Suprapubic skin (tissue), 4 donors: ENCODE measurements at regions not wholly inside any gene's neighbourhood (a gene's known extent, or its start where the extent isn't known, plus 50 kb on each side); places are given as distances from the start of the nearest gene placed in this dataset.

ENCODE experiments used
- EP300 ChIP-seq: sonication (generic); formaldehyde crosslinking; IDR thresholded peaks from one replicate; pipeline ENCODE4 v1.6.1; 2017; ENCODE audit warnings: antibody characterized with exemption
- POLR2A ChIP-seq, 2 donors: fragments of 450-650 bp; IDR thresholded peaks; one replicate each; pipeline ENCODE4 v1.6.1; 2017; ENCODE audit warnings: antibody characterized with exemption in 2 of 2, mild to moderate bottlenecking in 2 of 2, moderate library complexity in 2 of 2
- POLR2AphosphoS5 ChIP-seq, 3 donors: sonication (generic); formaldehyde crosslinking; IDR thresholded peaks; one replicate each; pipeline ENCODE4 v1.6.1; 2017; ENCODE audit warnings: antibody characterized with exemption in 3 of 3
- TF ChIP-seq, protein P1 (sequence below), 2 donors: fragments of 200-600 bp in 1 of 2; fragments of 450-650 bp in 1 of 2; sonication (generic) in 1 of 2; IDR thresholded peaks; one replicate each; pipeline ENCODE4 v1.5.1; 2016 to 2019; ENCODE audit warnings: antibody characterized with exemption in 2 of 2, mild to moderate bottlenecking in 1 of 2, moderate library complexity in 1 of 2

DNA sequence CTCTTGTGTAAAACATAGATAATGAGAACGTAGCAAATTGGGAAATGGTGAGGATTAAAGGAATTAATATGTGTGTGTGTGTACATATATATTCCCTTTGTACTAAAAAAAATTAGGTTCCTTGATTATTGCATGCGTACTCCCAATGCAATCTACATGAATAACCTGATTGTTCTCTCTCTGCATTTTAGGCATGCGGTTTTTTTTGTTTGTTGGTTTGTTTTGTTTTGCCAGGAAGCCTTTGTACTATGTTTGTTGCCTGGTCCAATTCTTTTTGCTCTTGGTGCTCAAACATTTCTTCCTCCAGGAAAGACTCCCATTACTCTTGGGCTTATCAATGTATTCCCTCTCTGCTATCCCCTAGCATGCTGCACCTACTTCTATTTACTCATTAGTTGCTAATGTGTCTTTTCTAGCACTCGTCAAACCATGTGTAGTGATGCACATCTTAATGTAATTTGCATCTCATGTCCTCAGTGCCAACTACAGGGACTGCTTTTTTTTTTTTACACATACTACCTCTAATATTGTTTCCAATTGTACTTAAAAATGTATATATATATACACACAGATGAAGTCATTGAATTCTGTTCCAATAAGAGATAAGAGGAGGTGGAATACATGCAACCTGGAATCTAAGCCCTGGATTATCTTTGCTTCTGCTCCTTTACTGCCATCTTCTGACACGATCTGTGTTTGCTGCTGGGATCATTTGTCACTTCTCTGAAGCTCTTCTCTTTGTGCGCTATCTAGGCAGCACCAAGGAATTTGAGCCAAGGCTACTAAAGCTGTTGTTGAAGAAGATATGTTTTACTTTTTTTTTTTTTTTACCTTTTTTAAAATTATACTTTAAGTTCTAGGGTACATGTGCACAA, 197.2 kb upstream of the ANO3 start:
- TF ChIP-seq, protein P1, sequence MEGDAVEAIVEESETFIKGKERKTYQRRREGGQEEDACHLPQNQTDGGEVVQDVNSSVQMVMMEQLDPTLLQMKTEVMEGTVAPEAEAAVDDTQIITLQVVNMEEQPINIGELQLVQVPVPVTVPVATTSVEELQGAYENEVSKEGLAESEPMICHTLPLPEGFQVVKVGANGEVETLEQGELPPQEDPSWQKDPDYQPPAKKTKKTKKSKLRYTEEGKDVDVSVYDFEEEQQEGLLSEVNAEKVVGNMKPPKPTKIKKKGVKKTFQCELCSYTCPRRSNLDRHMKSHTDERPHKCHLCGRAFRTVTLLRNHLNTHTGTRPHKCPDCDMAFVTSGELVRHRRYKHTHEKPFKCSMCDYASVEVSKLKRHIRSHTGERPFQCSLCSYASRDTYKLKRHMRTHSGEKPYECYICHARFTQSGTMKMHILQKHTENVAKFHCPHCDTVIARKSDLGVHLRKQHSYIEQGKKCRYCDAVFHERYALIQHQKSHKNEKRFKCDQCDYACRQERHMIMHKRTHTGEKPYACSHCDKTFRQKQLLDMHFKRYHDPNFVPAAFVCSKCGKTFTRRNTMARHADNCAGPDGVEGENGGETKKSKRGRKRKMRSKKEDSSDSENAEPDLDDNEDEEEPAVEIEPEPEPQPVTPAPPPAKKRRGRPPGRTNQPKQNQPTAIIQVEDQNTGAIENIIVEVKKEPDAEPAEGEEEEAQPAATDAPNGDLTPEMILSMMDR (IDR thresholded peaks at IDR 0.05), result no peak
- TF ChIP-seq POLR2A (IDR thresholded peaks at IDR 0.05) (no peak), POLR2AphosphoS5 (IDR thresholded peaks at IDR 0.05) (no peak), EP300 (no peak)
